Endodermal cell (in vitro differentiated cells): ENCODE measurements at regions not wholly inside any gene's neighbourhood (a gene's known extent, or its start where the extent isn't known, plus 50 kb on each side); places are given as distances from the start of the nearest gene placed in this dataset.

Source experiments
- DNase-seq: peaks from one replicate; pipeline ENCODE4 v3.0.0-alpha.2; 2017
- H3K27ac ChIP-seq: 2 replicates; pipeline ENCODE4 v1.5.1; 2013; ENCODE audit warnings: mild to moderate bottlenecking, low read depth, low read length, moderate library complexity
- H3K27me3 ChIP-seq: 2 replicates; pipeline ENCODE4 v1.6.1; 2013; ENCODE audit warnings: mild to moderate bottlenecking, low read length, moderate library complexity; ENCODE audit not compliant: insufficient read depth, control insufficient read depth, poor library complexity, severe bottlenecking
- H3K36me3 ChIP-seq: 2 replicates; pipeline ENCODE4 v1.7.0; 2013; ENCODE audit warnings: mild to moderate bottlenecking, low read length, moderate library complexity; ENCODE audit not compliant: control insufficient read depth, insufficient read depth
- H3K4me1 ChIP-seq: one replicate; pipeline ENCODE4 v1.7.0; 2013; ENCODE audit warnings: low read length; ENCODE audit not compliant: control insufficient read depth, insufficient read depth
- H3K4me3 ChIP-seq: 2 replicates; pipeline ENCODE4 v1.5.1; 2013; ENCODE audit warnings: mild to moderate bottlenecking, low read length, moderate library complexity
- H3K9ac ChIP-seq: 2 replicates; pipeline ENCODE4 v1.6.1; 2013; ENCODE audit warnings: mild to moderate bottlenecking, low read length, moderate library complexity; ENCODE audit not compliant: poor library complexity, severe bottlenecking; ENCODE audit errors: extremely low read depth
- H3K9me3 ChIP-seq: 2 replicates; pipeline ENCODE4 v1.6.1; 2013; ENCODE audit warnings: mild to moderate bottlenecking, low read length, moderate library complexity; ENCODE audit not compliant: control insufficient read depth
- H3K27ac Mint-ChIP-seq: 2 replicates; pipeline ENCODE4 v1.8.0; 2020; ENCODE audit warnings: mixed read lengths
- H3K27me3 Mint-ChIP-seq: 2 replicates; pipeline ENCODE4 v1.8.0; 2021; ENCODE audit warnings: mild to moderate bottlenecking, mixed read lengths; ENCODE audit not compliant: insufficient read depth
- H3K36me3 Mint-ChIP-seq: 2 replicates; pipeline ENCODE4 v1.8.0; 2020; ENCODE audit warnings: low read depth, mixed read lengths
- H3K4me1 Mint-ChIP-seq: 2 replicates; pipeline ENCODE4 v1.8.0; 2020; ENCODE audit warnings: mixed read lengths
- H3K4me3 Mint-ChIP-seq: 2 replicates; pipeline ENCODE4 v1.8.0; 2020; ENCODE audit warnings: mild to moderate bottlenecking, moderate library complexity, mixed read lengths
- H3K9me3 Mint-ChIP-seq: 2 replicates; pipeline ENCODE4 v1.8.0; 2020; ENCODE audit warnings: mild to moderate bottlenecking, mixed read lengths
- WGBS, 2 experiments: methylation state at CpG; one replicate each; pipeline versions ENCODE4 v1.1.5 to v1.1.7; 2013; ENCODE audit warnings: missing lambda C conversion rate in 2 of 2, mixed read lengths in 1 of 2; ENCODE audit not compliant: insufficient coverage in 1 of 2, insufficient read length in 1 of 2; 5-methylcytosine and 5-hydroxymethylcytosine counted together
- TF ChIP-seq, protein P1 (sequence below): fragments of 200-600 bp; sonication (generic); conservative IDR thresholded peaks from 2 replicates; pipeline ENCODE4 v1.5.0; 2021; ENCODE audit warnings: antibody characterized with exemption, mild to moderate bottlenecking

DNA sequence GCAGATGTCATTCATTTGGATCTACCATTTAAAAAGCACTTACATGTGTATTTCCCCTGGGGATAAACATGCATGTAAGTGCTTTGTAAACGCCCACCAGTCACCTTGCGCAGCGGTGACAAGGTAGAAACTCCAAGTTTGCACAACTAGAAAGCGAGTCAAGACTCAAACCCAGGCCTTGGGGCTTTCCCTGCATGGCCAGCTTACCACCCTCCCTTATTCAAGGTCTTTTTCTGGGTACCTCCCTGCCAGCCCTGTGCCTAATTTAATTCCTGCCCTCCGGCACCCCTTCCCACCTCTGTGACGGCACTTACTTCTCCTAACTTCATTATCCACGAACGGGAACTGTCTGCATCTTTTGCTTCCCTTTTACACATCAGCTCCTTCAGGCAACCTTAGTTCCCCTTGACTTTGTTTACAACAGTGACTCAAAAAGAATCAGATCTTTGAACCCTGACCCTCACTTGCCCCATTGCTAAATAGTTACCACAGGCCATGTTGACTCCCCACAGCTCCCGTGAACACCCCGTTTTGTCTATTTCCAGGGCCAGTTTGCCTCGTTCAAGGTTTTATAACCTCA lies 138.3 kb upstream of the ETS2 start:
- peaks cover 19% of the 10 kb centered on the region for H3K27me3 ChIP-seq
- no peaks in the 10 kb centered on the region for H3K9me3 ChIP-seq
- no peaks in the 10 kb centered on the region for H3K4me1 ChIP-seq
- Mint-ChIP-seq H3K9me3 (no peaks in the 10 kb centered on the region), H3K27ac (no peak overlapping the region), H3K36me3 (no peaks in the 10 kb centered on the region), H3K4me1 (peaks cover 3% of the 10 kb centered on the region), H3K4me3 (no peak overlapping the region), H3K27me3 (peaks cover 16% of the 10 kb centered on the region)
- no peak overlapping the region for H3K4me3 ChIP-seq
- 92 to 94% methylated on average over 10 to 11 of the region's 11 CpGs for WGBS, 2 experiments
- no peaks in the 10 kb centered on the region for H3K36me3 ChIP-seq
- TF ChIP-seq, protein P1, sequence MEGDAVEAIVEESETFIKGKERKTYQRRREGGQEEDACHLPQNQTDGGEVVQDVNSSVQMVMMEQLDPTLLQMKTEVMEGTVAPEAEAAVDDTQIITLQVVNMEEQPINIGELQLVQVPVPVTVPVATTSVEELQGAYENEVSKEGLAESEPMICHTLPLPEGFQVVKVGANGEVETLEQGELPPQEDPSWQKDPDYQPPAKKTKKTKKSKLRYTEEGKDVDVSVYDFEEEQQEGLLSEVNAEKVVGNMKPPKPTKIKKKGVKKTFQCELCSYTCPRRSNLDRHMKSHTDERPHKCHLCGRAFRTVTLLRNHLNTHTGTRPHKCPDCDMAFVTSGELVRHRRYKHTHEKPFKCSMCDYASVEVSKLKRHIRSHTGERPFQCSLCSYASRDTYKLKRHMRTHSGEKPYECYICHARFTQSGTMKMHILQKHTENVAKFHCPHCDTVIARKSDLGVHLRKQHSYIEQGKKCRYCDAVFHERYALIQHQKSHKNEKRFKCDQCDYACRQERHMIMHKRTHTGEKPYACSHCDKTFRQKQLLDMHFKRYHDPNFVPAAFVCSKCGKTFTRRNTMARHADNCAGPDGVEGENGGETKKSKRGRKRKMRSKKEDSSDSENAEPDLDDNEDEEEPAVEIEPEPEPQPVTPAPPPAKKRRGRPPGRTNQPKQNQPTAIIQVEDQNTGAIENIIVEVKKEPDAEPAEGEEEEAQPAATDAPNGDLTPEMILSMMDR = no peak
- no peak overlapping the region for H3K27ac ChIP-seq
- no peak overlapping the region for H3K9ac ChIP-seq
- no peak for DNase-seq

DNA sequence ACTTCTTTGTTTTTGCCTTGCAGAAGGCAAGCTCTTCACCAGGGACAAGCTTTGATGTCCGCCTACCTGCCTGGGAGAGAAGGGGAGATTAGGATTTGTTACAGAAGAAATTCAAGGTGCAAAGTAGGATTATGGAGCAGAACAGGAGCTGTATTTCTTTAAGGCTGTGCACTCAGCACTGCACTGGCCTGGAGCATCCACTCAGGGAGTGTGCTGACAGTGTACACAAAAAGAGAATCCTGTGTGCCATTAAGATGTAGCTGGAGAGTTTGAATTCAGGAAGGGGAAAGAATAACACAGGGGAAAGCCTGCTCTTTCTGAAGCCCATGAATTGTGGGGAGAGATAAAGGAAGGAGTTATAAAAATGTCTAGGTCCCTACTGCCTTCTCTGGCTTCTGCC lies 137.7 kb upstream of the ETS2 start:
- H3K27ac Mint-ChIP-seq = no peak overlapping the region
- H3K27me3 Mint-ChIP-seq = peaks cover 10% of the 10 kb centered on the region
- Histone ChIP-seq H3K36me3 (no peaks in the 10 kb centered on the region), H3K27ac (no peak overlapping the region), H3K9me3 (no peaks in the 10 kb centered on the region), H3K4me3 (no peak overlapping the region), H3K27me3 (peaks cover 12% of the 10 kb centered on the region), H3K4me1 (no peaks in the 10 kb centered on the region), H3K9ac (no peak overlapping the region)
- H3K4me1 Mint-ChIP-seq = peaks cover 3% of the 10 kb centered on the region
- H3K4me3 Mint-ChIP-seq = no peak overlapping the region
- H3K9me3 Mint-ChIP-seq = no peaks in the 10 kb centered on the region
- WGBS, 2 experiments = 86 to 87% methylated on average over 1 of the region's 1 CpG
- H3K36me3 Mint-ChIP-seq = no peaks in the 10 kb centered on the region
- TF ChIP-seq, protein P1 = no peak
- DNase-seq = no peak

DNA sequence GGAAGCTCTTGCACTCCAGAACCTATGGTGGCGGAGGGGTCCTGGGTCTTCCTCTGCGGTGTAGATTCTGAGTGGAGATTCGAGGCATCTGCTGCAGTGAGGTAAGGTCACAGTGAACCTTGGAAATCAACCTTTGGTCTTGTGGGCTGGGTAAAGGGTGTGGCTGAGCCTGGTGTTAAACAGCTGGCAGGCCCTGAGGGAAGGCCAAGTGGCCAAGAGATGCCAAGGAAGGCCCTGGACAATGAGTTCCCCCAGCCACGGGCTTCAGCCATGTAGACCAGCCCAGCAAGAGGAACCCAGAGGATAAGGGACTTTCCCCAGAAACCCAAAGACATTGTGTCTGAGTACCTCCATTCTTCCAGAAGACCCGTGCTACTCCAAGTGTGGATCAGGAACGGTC lies 137.2 kb upstream of the ETS2 start:
- Histone ChIP-seq H3K27ac (no peak overlapping the region), H3K27me3 (peaks cover 7% of the 10 kb centered on the region), H3K36me3 (no peaks in the 10 kb centered on the region), H3K4me3 (no peak overlapping the region), H3K9ac (no peak overlapping the region), H3K4me1 (no peaks in the 10 kb centered on the region), H3K9me3 (no peaks in the 10 kb centered on the region)
- DNase-seq = no peak
- WGBS, 2 experiments = 91 to 96% methylated on average over 2 to 6 of the region's 6 CpGs
- Mint-ChIP-seq H3K27me3 (peaks cover 10% of the 10 kb centered on the region), H3K36me3 (no peaks in the 10 kb centered on the region), H3K4me3 (no peak overlapping the region), H3K9me3 (no peaks in the 10 kb centered on the region), H3K4me1 (peaks cover 3% of the 10 kb centered on the region), H3K27ac (no peak overlapping the region)
- TF ChIP-seq, protein P1 = no peak
